OCI-LY1 (cell line): ENCODE measurements at regions not wholly inside any gene's neighbourhood (a gene's known extent, or its start where the extent isn't known, plus 50 kb on each side); places are given as distances from the start of the nearest gene placed in this dataset.

ENCODE experiments used
- CTCF ChIP-seq: fragments of 200-600 bp; sonication (generic), shearing (Covaris generic); IDR thresholded peaks from 2 replicates; pipeline ENCODE4 v1.5.1; 2017; ENCODE audit warnings: mild to moderate bottlenecking, antibody characterized with exemption, low read length, moderate library complexity, mixed read lengths
- EZH2 ChIP-seq: fragments of 200-600 bp; sonication (generic), shearing (Covaris generic); IDR thresholded peaks from 2 replicates; pipeline ENCODE4 v1.8.0; 2017; ENCODE audit warnings: borderline replicate concordance, mixed run types, mild to moderate bottlenecking, antibody characterized with exemption, low read length, moderate library complexity, mixed read lengths

GRCh38 chr14:27327095-27327494, 729.3 kb upstream of the NOVA1 start:
- TF ChIP-seq EZH2 (no peak), CTCF (no peak)
